ENCODE measurements at regions not wholly inside any gene's neighbourhood (a gene's known extent, or its start where the extent isn't known, plus 50 kb on each side); places are given as distances from the start of the nearest gene placed in this dataset.
A peak's percentile ranks its signal among the peaks of the same experiment; 100 is the strongest.

- BruUV-seq (replicated peaks): no TSS peak
Observed at GRCh38 chr9:22392523-22392922, 54.1 kb upstream of the DMRTA1 start.

GRCh38 chr9:22395687-22396141, 50.9 kb upstream of the DMRTA1 start:
- no peaks in the 10 kb centered on the region for H3K27me3 ChIP-seq (ENCODE audit: insufficient read depth, low read depth)
- H3K79me2 ChIP-seq (ENCODE audit: low read depth): no peaks in the 10 kb centered on the region
- peaks cover 6% of the 10 kb centered on the region; the same call in 1 of the 2 replicates for H3F3A ChIP-seq (ENCODE audit: insufficient read depth, low read depth)
- intact Hi-C loops (cut with micrococcal nuclease; ENCODE audit: unreplicated experiment): no loop called here
- CTCF ChIA-PET: no interaction called here
- H3K9me3 ChIP-seq (ENCODE audit: insufficient read depth, low read depth): no peaks in the 10 kb centered on the region
- H3K4me1 ChIP-seq (replicated peaks; ENCODE audit: insufficient read depth): peaks cover 9% of the 10 kb centered on the region; the same call in 1 of the 2 replicates
- H3K4me2 ChIP-seq: peak overlapping the region; percentile 26; the same call in 1 of the 2 replicates
- peak; percentile 1 to 61 for DNase-seq
- BruUV-seq (replicated peaks): no TSS peak
- no peaks in the 10 kb centered on the region for H4K20me1 ChIP-seq (ENCODE audit: insufficient read depth)
- POLR2A ChIA-PET (ENCODE audit: unreplicated experiment): no interaction called here
- H2AFZ ChIP-seq: no peak overlapping the region
- no peak overlapping the region for H3K4me3 ChIP-seq
- H3K27ac ChIP-seq: no peak overlapping the region
- H3K36me3 ChIP-seq (ENCODE audit: low read depth): no peaks in the 10 kb centered on the region
- TF ChIP-seq CTCF (conservative IDR thresholded peaks at IDR 0.05): no peak
- no peak for TF ChIP-seq EZH2 (IDR thresholded peaks at IDR 0.05; ENCODE audit: low read depth)
- no peaks in the 10 kb centered on the region for H3K9me2 ChIP-seq (ENCODE audit: insufficient read depth)

More at GRCh38 chr9:22392523-22392922, 54.1 kb upstream of the DMRTA1 start:
- Histone ChIP-seq H3K4me1 (replicated peaks; ENCODE audit: insufficient read depth) (peaks cover 9% of the 10 kb centered on the region; the same call in 1 of the 2 replicates), H3K79me2 (ENCODE audit: low read depth) (no peaks in the 10 kb centered on the region), H3K4me3 (no peak overlapping the region), H3K27me3 (ENCODE audit: insufficient read depth, low read depth) (no peaks in the 10 kb centered on the region), H3K9me2 (ENCODE audit: insufficient read depth) (no peaks in the 10 kb centered on the region), H2AFZ (no peak overlapping the region), H3K27ac (no peak overlapping the region), H3K4me2 (no peak overlapping the region), H4K20me1 (ENCODE audit: insufficient read depth) (no peaks in the 10 kb centered on the region), H3K9me3 (ENCODE audit: insufficient read depth, low read depth) (no peaks in the 10 kb centered on the region), H3K36me3 (ENCODE audit: low read depth) (no peaks in the 10 kb centered on the region), H3F3A (ENCODE audit: insufficient read depth, low read depth) (peaks cover 6% of the 10 kb centered on the region; the same call in 1 of the 2 replicates)
- intact Hi-C loops (cut with micrococcal nuclease; ENCODE audit: unreplicated experiment): no loop called here
- CTCF ChIA-PET: no interaction called here
- TF ChIP-seq EZH2 (IDR thresholded peaks at IDR 0.05; ENCODE audit: low read depth) (no peak), CTCF (conservative IDR thresholded peaks at IDR 0.05) (no peak)
- POLR2A ChIA-PET (ENCODE audit: unreplicated experiment): no interaction called here
- no peak for DNase-seq

Measured in PC-9 (cell line).